IMR-90 (cell line): ENCODE measurements at regions not wholly inside any gene's neighbourhood (a gene's known extent, or its start where the extent isn't known, plus 50 kb on each side); places are given as distances from the start of the nearest gene placed in this dataset.

Experiments used
- ATAC-seq: fragments of 200-7000 bp; cut with Tn5 transposase; 2 replicates; pipeline ENCODE4 v1.9.1; 2020; ENCODE audit warnings: low read depth, mild to moderate bottlenecking, moderate library complexity
- BruUV-seq: library from RNA; stranded (reverse); fragments of 400-500 nt; replicated peaks from 2 replicates; lab custom pipeline; 2021; lab: Mats Ljungman, UMichigan
- CTCF ChIA-PET: fragments of 300-600 bp; formaldehyde crosslinking; extraction: SDS; loops from one replicate; lab custom pipeline; 2021; ENCODE audit warnings: antibody characterized with exemption; lab: Yijun Ruan, JAX
- POLR2A ChIA-PET: fragments of 300-600 bp; sonication (Branson Sonifier 250); formaldehyde crosslinking; loops from one replicate; lab custom pipeline; 2022; ENCODE audit warnings: antibody characterized with exemption; ENCODE audit not compliant: unreplicated experiment; lab: Charles Lee
- DNase-seq: peaks from one replicate; pipeline ENCODE4 v3.0.0; 2013
- H2AFZ ChIP-seq: replicated peaks from 2 replicates; pipeline ENCODE3; 2013; ENCODE audit warnings: low read length, mild to moderate bottlenecking; ENCODE audit not compliant: poor library complexity
- H2AK5ac ChIP-seq: 2 replicates; pipeline ENCODE4 v1.6.1; 2013; ENCODE audit warnings: low read depth, low read length, inconsistent platforms
- H2AK9ac ChIP-seq: replicated peaks from 2 replicates; pipeline ENCODE3; 2013; ENCODE audit warnings: mild to moderate bottlenecking, low read depth, low read length, moderate library complexity; ENCODE audit not compliant: poor library complexity
- H2BK120ac ChIP-seq: 2 replicates; pipeline ENCODE4 v1.6.1; 2013; ENCODE audit warnings: low read depth, low read length, inconsistent platforms
- H2BK15ac ChIP-seq: 3 replicates; pipeline ENCODE4 v1.6.1; 2013; ENCODE audit warnings: low read depth, low read length, inconsistent platforms
- H2BK20ac ChIP-seq: 2 replicates; pipeline ENCODE4 v1.6.1; 2013; ENCODE audit warnings: low read depth, mild to moderate bottlenecking, inconsistent platforms, low read length, moderate library complexity
- H2BK5ac ChIP-seq: 2 replicates; pipeline ENCODE4 v1.6.1; 2013; ENCODE audit warnings: mild to moderate bottlenecking, low read depth, low read length, inconsistent platforms; ENCODE audit not compliant: poor library complexity, severe bottlenecking
- H3K14ac ChIP-seq: replicated peaks from 2 replicates; pipeline ENCODE4 v1.6.1; 2013; ENCODE audit warnings: low read depth, low read length, inconsistent platforms
- H3K18ac ChIP-seq: 2 replicates; pipeline ENCODE4 v1.6.1; 2013; ENCODE audit warnings: low read depth, low read length, control low read depth
- H3K23ac ChIP-seq: 2 replicates; pipeline ENCODE4 v1.6.1; 2013; ENCODE audit warnings: low read depth, low read length, inconsistent platforms
- H3K27ac ChIP-seq: 2 replicates; pipeline ENCODE4 v1.5.1; 2013; ENCODE audit warnings: mild to moderate bottlenecking, control low read depth, low read length; ENCODE audit not compliant: insufficient read depth
- H3K27me3 ChIP-seq: 2 replicates; pipeline ENCODE4 v1.6.1; 2013; ENCODE audit warnings: low read length; ENCODE audit not compliant: control insufficient read depth, insufficient read depth
- H3K36me3 ChIP-seq: 2 replicates; pipeline ENCODE4 v1.6.1; 2013; ENCODE audit warnings: low read length, mixed read lengths; ENCODE audit not compliant: control insufficient read depth, insufficient read depth
- H3K4ac ChIP-seq: 2 replicates; pipeline ENCODE4 v1.6.1; 2013; ENCODE audit warnings: low read depth, low read length, inconsistent platforms
- H3K4me1 ChIP-seq: 2 replicates; pipeline ENCODE4 v1.6.1; 2013; ENCODE audit warnings: low read length, mixed read lengths; ENCODE audit not compliant: control insufficient read depth, insufficient read depth
- H3K4me2 ChIP-seq: 2 replicates; pipeline ENCODE4 v1.6.1; 2013; ENCODE audit warnings: low read depth, mild to moderate bottlenecking, control low read depth, low read length, moderate library complexity
- H3K4me3 ChIP-seq: 2 replicates; pipeline ENCODE4 v1.5.1; 2013; ENCODE audit warnings: low read depth, mild to moderate bottlenecking, control low read depth, low read length, moderate library complexity; ENCODE audit not compliant: insufficient read depth
- H3K56ac ChIP-seq: 2 replicates; pipeline ENCODE4 v1.6.1; 2013; ENCODE audit warnings: low read length, inconsistent platforms; ENCODE audit not compliant: insufficient read depth; ENCODE audit errors: extremely low read depth
- H3K79me1 ChIP-seq, 2 experiments: 2 replicates each; pipeline ENCODE4 v1.6.1; 2013; ENCODE audit warnings: low read length in 2 of 2, inconsistent platforms in 1 of 2, low read depth in 1 of 2
- H3K9ac ChIP-seq: 2 replicates; pipeline ENCODE4 v1.6.1; 2013; ENCODE audit warnings: low read depth, low read length, control low read depth
- H3K9me1 ChIP-seq: 2 replicates; pipeline ENCODE4 v1.6.1; 2013; ENCODE audit warnings: low read length, inconsistent platforms; ENCODE audit not compliant: insufficient read depth
- H3K9me3 ChIP-seq: 2 replicates; pipeline ENCODE4 v1.6.1; 2013; ENCODE audit warnings: low read length; ENCODE audit not compliant: control insufficient read depth, insufficient read depth
- H4K20me1 ChIP-seq: 2 replicates; pipeline ENCODE4 v1.6.1; 2013; ENCODE audit warnings: low read length, inconsistent platforms; ENCODE audit not compliant: insufficient read depth
- H4K5ac ChIP-seq: 2 replicates; pipeline ENCODE4 v1.6.1; 2013; ENCODE audit warnings: mild to moderate bottlenecking, low read depth, low read length, control low read depth
- H4K8ac ChIP-seq, 2 experiments: 2 replicates each; pipeline ENCODE4 v1.6.1; 2013; ENCODE audit warnings: low read depth in 2 of 2, low read length in 2 of 2, control low read depth in 1 of 2, inconsistent platforms in 1 of 2
- H4K91ac ChIP-seq: 2 replicates; pipeline ENCODE4 v1.6.1; 2013; ENCODE audit warnings: low read depth, low read length, inconsistent platforms; ENCODE audit not compliant: insufficient read depth
- BHLHE40 ChIP-seq: fragments of 150-350 bp; IDR thresholded peaks from 2 replicates; pipeline ENCODE4 v1.6.1; 2016; ENCODE audit warnings: mild to moderate bottlenecking, low read depth, low read length
- CEBPB ChIP-seq: IDR thresholded peaks from 2 replicates; pipeline ENCODE4 v1.6.1; 2012; ENCODE audit warnings: low read depth, low read length, improper control_type of control experiment
- CTCF ChIP-seq: conservative IDR thresholded peaks from 2 replicates; pipeline ENCODE4 v1.5.1; 2012; ENCODE audit warnings: mild to moderate bottlenecking, low read depth, low read length, improper control_type of control experiment
- ELK1 ChIP-seq: fragments of 150-350 bp; IDR thresholded peaks from 2 replicates; pipeline ENCODE4 v1.6.1; 2016; ENCODE audit warnings: low read depth, mild to moderate bottlenecking, low read length, moderate library complexity, borderline replicate concordance
- FOS ChIP-seq: fragments of 150-350 bp; IDR thresholded peaks from 2 replicates; pipeline ENCODE4 v1.6.1; 2016; ENCODE audit warnings: low read depth, low read length
- MAZ ChIP-seq: IDR thresholded peaks from 2 replicates; pipeline ENCODE4 v1.6.1; 2012; ENCODE audit warnings: low read depth, mild to moderate bottlenecking, low read length, improper control_type of control experiment, moderate library complexity, borderline replicate concordance
- MXI1 ChIP-seq: IDR thresholded peaks from 2 replicates; pipeline ENCODE4 v1.6.1; 2012; ENCODE audit warnings: low read depth, mild to moderate bottlenecking, low read length, moderate library complexity, borderline replicate concordance
- NFE2L2 ChIP-seq: fragments of 150-350 bp; IDR thresholded peaks from 2 replicates; pipeline ENCODE4 v1.6.1; 2016; ENCODE audit warnings: low read depth, mild to moderate bottlenecking, low read length
- RAD21 ChIP-seq: IDR thresholded peaks from 2 replicates; pipeline ENCODE4 v1.6.1; 2012; ENCODE audit warnings: low read length, improper control_type of control experiment
- RFX5 ChIP-seq: IDR thresholded peaks from 2 replicates; pipeline ENCODE4 v1.8.0; 2012; ENCODE audit warnings: low read depth, mild to moderate bottlenecking, low read length, moderate library complexity
- SMC3 ChIP-seq: fragments of 150-350 bp; IDR thresholded peaks from 2 replicates; pipeline ENCODE4 v1.6.1; 2016; ENCODE audit warnings: low read depth, mild to moderate bottlenecking, antibody characterized with exemption, low read length, moderate library complexity
- WGBS, 2 experiments: methylation state at CpG; one replicate each; pipeline versions ENCODE4 v1.1.5 to v1.1.7; 2013; ENCODE audit warnings: missing lambda C conversion rate in 2 of 2; ENCODE audit not compliant: insufficient read length in 1 of 2; ENCODE audit errors: extremely low coverage in 2 of 2; 5-methylcytosine and 5-hydroxymethylcytosine counted together
- dilution Hi-C: fragments of 300-500 bp; cut with HindIII; formaldehyde crosslinking; loops from one replicate; pipeline ENCODE4 v1.14.3; 2018; ENCODE audit warnings: low sequenced_read_pairs; ENCODE audit not compliant: unreplicated experiment
- in situ Hi-C: fragments of 300-500 bp; cut with MboI; formaldehyde crosslinking; loops from 3 replicates; pipeline ENCODE4 v1.14.3; 2019; ENCODE audit warnings: low sequenced_read_pairs, inconsistent platforms, mixed read lengths
- intact Hi-C: fragments of 100-400 bp; cut with micrococcal nuclease; formaldehyde crosslinking; loops from 2 replicates; pipeline ENCODE4 v1.10.0; 2022
- TF ChIP-seq, protein P1 (sequence below): fragments of 150-350 bp; IDR thresholded peaks from 2 replicates; pipeline ENCODE4 v1.6.1; 2017; ENCODE audit warnings: mild to moderate bottlenecking, antibody characterized with exemption, low read length, low read depth

GRCh38 chr7:112997831-112998230 lies 88.8 kb downstream of the GPR85 start:
- Histone ChIP-seq H3K36me3 (no peaks in the 10 kb centered on the region), H4K8ac (no peak overlapping the region), H3K4me2 (no peak overlapping the region), H2AK5ac (no peak overlapping the region), H3K4me1 (peaks cover 2% of the 10 kb centered on the region; the same call in 1 of the 2 replicates), H3K9ac (no peak overlapping the region), H3K9me1 (no peaks in the 10 kb centered on the region), H2BK5ac (no peak overlapping the region), H2BK15ac (no peak overlapping the region), H3K79me1 (no peaks in the 10 kb centered on the region), H4K20me1 (no peaks in the 10 kb centered on the region), H3K27ac (no peak overlapping the region), H3K4me3 (no peak overlapping the region), H3K18ac (no peak overlapping the region), H3K14ac (no peak overlapping the region), H4K5ac (no peak overlapping the region), H3K27me3 (no peaks in the 10 kb centered on the region), H2AFZ (no peak overlapping the region), H2AK9ac (no peak overlapping the region), H3K4ac (no peak overlapping the region), H2BK20ac (no peak overlapping the region), H3K9me3 (no peaks in the 10 kb centered on the region; the same call in 1 of the 2 replicates), H2BK120ac (0 out of 2 replicates have a peak overlapping the region, but pooled peaks have one; percentile 13), H4K91ac (no peak overlapping the region), H3K56ac (no peak overlapping the region), H3K23ac (no peak overlapping the region)
- TF ChIP-seq CTCF (no peak), RAD21 (no peak), RFX5 (no peak), NFE2L2 (no peak), MAZ (no peak), MXI1 (no peak), ELK1 (no peak), SMC3 (no peak), FOS (no peak), BHLHE40 (no peak), CEBPB (no peak)
- TF ChIP-seq, protein P1, sequence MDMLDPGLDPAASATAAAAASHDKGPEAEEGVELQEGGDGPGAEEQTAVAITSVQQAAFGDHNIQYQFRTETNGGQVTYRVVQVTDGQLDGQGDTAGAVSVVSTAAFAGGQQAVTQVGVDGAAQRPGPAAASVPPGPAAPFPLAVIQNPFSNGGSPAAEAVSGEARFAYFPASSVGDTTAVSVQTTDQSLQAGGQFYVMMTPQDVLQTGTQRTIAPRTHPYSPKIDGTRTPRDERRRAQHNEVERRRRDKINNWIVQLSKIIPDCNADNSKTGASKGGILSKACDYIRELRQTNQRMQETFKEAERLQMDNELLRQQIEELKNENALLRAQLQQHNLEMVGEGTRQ, result no peak
- intact Hi-C loops, result no loop called here
- no peak for DNase-seq
- CTCF ChIA-PET, result no interaction called here
- no peak for ATAC-seq
- dilution Hi-C loops, result no loop called here
- in situ Hi-C loops, result no loop called here
- POLR2A ChIA-PET, result no interaction called here
- no TSS peak for BruUV-seq
- WGBS, 2 experiments, result no CpG with 5 or more reads among the region's 2 CpGs
